GM04503 (cell line): ENCODE measurements at regions not wholly inside any gene's neighbourhood (a gene's known extent, or its start where the extent isn't known, plus 50 kb on each side); places are given as distances from the start of the nearest gene placed in this dataset.

ENCODE experiments used
- DNase-seq: peaks from one replicate; pipeline ENCODE4 v3.0.0-alpha.2; 2012; ENCODE audit warnings: low read depth

DNA sequence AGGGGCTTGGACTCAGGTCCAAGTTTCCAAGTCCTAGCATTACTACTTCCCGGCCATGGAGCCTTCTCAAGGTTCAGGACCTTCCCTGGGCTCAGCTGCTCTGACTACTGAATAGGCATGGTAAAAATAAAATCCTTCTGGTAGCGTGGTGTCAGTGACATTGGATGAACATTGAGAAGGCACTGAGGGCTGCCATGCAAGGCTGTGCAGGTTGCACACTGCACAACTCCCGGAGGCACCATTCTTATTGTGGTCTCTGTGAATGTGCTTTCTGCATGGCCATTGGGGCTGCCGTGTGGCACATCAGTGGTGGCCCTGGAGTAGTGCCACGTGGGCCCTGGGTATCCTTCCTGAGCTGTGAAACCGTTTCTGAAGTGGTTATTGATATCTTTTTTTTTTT lies 250.2 kb upstream of the CIBAR2 start:
- no peak for DNase-seq

DNA sequence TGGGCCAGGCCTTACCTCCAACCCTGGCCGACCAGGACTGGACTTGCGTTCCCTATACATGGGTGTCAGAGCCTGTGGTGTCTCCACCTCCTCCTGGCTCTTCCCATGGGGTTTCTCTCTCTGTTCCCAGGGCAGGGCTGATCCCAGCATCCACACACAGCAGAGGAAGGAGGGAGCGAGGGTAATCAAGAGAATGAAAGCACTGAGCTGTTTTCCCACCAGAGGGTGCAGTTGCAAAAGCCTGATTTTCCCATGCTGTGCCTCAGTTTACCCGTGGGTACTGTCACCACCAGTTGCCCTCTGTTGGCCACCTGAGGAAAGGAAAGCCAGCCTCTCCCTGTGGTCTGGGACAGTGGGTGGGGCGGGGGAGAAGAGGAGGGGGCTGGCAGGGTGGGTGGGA lies 249.7 kb upstream of the GSE1 start:
- no peak for DNase-seq

- DNase-seq: peak; percentile 83
Measured at GRCh38 chr16:85363881-85364280, 249.2 kb upstream of the GSE1 start.

- no peak for DNase-seq
Measured at GRCh38 chr16:85364323-85365040, 248.6 kb upstream of the GSE1 start.

DNA sequence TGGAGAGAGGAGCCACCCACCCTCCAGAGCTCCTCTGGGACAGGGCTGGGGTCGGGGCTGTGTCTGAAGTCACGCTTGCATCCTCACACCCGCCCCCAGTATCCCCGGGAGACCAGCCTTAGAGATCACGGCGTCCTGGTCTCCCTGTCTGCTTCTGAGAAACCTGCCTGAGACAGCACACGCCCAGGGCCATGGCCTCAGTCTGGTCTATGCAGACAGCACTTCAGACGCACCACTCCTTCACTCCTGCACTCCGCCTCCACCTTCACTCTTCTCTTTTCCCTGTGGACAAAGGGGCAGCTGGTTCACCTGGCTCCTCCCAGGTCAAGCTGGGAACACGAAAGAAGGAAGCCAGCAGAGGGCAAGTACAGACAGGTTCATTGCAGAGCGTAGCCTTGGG lies 248.0 kb upstream of the GSE1 start:
- no peak for DNase-seq

DNA sequence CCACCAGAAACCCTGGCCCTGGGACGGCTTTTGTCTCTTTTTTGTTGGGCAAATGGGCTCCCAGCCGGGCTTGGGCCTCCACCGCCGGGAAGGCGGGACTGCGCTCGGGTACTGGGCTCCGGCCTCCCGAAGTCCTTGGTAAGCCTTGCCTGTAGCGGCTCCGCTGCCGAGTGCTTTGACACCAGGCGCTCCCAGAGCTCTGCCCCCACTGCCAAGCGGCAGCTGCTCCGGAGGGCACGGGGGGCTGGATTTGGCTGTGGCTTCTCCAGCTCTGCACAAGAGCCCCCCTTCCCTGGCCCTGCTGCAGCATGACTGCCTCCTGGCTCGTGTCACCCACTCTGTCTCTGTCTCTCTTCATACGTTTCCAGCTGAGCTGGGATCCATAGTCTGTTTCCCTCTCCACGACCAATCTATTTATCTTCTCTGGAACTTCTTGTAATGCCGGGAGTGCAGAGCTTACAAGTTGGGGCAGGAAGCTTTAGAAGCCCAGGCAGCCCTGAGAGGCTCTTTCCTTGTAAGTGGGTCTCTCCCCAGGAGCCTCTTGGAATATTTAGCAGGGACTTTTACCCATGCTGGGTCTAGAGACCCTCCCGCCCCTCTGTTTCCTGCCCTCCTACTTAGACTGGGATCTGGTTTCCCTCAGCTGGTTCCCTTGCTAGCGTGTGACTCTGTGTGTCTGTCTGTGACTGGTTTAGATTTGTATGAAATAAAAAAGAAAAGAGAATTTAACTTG lies 246.9 kb upstream of the GSE1 start:
- no peak for DNase-seq

DNA sequence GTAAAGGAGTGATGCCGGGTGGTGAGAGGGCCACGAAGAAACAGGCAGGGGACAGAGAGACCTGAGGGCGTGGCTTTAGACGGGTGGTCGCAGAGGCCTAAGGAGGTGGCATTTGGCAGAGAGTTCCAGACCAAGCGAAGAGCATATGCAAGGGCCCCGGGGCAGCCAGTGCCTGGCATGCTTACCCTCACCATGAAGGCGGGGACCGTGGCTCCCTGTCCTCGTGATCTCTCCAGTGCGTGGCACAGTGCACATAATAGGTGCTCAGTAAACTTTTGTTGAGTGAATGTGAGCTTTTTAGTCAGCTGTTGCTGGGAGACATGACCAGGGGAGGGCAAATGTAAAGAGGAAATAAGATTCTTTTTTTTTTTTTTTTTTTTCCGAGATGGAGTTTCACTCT lies 245.6 kb upstream of the GSE1 start:
- DNase-seq: no peak

GRCh38 chr16:85369060-85369459 lies 244.1 kb upstream of the GSE1 start:
- DNase-seq: no peak

- DNase-seq: no peak
Measured at GRCh38 chr16:85369741-85370528, 243.2 kb upstream of the GSE1 start.

- no peak for DNase-seq
Measured at GRCh38 chr16:85370543-85370880, 242.6 kb upstream of the GSE1 start.

GRCh38 chr16:85370881-85371651 lies 242.1 kb upstream of the GSE1 start:
- DNase-seq: no peak

DNA sequence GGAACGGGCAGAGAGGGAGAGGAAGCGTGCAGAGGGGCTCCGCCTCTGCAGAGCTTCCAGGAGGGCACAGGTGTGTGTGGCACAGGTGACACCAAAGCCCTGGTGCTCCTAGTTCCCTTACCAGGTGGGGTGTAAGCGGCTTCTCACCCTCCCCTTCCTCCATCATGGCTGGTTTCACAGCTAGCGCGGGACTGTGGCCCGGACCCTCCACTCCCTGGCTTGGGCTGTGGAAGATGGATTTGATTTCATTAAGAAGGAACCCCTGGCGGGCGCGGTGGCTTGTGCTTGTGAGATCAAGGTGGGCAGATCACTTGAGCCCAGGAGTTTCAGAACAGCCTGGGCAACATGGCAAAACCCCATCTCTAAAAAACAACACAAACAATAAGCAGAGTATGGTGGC lies 241.2 kb upstream of the GSE1 start:
- DNase-seq: no peak

DNA sequence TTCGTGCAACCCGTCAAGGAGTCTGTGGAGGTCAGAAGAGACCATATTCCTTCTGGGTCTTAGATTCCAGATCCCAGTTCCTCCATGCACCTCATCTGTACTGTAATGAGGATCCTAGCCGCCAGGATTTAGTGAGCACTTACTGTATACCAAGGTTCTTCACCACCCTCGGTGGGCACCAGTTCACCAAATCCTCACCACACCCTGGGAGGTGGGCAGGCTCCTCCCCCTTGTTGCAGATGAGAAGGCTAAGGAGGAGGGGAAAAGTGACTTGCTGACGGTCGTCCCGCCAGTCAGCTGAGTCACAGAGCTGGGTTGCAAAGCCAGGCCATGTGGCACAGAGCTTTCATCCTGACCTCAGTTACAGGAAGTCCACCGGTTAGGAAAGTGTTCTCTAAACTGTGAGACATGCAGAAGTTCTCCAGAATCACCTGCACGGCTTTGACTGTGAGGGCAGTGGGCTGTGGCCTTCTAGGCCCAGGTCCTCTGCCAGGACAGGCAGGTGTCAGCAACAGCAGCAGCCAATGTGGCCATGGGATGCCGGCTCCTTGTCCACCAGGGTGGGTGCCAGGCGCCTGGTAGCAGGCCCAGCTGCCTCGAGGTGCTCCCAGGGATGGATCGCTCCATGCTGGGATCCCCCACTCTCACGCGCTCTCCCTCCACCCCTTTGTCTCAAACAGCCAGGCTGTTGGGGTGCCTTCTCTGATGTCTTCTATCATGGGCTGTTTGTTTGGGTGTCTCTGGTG lies 240.3 kb upstream of the GSE1 start:
- peak; percentile 61 for DNase-seq

DNA sequence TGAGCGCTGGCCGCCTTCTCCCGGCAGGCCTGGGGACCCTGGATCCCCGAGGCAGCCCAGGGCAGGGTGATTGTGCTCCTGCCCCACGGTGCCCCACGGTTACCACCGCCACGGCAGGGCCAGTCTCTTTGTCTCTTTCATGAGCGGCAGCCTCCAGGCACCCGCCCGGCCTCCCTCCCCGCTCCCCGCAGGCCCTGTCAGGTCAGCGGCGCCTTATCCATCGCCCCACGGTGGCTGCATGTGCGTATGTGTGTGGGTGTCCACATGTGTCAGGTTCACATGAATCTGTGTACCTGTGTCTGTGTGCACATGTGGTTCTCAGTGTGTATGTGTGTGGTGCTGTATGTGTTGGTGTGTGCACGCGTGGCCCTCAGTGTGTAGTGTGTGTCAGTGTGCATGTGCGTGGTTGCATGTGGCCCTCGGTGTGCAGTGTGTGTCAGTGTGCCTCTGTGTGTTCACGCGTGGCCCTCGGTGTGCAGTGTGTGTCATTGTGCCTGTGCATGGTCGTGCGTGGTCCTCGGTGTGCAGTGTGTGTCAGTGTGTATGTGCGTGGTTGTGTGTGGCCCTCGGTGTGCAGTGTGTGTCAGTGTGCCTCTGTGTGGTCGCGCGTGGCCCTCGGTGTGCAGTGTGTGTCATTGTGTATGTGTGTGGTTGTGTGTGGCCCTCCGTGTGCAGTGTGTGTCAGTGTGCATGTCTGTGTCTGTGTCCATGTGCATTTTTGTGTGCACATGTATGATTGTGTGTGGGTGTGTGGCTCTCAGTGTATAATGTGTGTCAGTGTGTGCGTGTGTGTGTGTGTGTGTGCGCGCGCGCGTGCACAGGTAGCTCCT lies 239.2 kb upstream of the GSE1 start:
- no peak for DNase-seq

DNA sequence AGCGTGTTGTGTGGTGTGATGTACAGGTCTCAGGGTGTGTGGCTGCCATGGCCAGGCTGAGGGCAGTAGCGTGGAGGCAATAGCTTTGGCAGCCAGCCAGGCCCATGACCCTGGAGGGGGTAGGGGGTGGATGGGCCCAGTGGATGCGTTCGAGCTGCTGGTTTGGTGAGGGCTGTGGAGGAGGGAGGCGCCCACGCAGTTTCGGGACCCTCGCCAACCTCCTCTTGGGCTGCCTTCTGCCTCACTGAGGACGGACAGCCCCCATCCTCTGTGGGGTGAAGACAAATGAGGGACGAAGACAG lies 238.6 kb upstream of the GSE1 start:
- no peak for DNase-seq

DNA sequence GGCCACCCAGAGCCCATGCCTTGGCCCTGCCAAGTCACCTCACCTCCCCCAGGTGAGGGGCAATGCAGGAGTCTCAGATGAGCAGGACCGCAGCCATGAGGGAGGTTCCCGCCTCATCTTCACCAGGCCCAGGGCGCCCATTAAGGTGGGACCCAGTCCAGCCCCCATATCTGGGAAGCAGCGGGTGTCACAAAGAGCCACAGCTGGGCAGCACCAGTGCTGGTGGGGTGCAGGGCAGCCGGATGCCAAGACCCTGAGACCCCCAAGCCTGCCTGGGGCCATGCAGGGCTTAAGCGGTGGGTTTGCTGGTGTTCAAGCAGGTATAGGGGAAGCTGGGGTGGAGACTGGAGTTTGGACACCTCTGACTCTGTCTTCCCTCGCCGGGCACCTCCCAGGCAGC lies 237.8 kb upstream of the GSE1 start:
- DNase-seq: no peak

DNA sequence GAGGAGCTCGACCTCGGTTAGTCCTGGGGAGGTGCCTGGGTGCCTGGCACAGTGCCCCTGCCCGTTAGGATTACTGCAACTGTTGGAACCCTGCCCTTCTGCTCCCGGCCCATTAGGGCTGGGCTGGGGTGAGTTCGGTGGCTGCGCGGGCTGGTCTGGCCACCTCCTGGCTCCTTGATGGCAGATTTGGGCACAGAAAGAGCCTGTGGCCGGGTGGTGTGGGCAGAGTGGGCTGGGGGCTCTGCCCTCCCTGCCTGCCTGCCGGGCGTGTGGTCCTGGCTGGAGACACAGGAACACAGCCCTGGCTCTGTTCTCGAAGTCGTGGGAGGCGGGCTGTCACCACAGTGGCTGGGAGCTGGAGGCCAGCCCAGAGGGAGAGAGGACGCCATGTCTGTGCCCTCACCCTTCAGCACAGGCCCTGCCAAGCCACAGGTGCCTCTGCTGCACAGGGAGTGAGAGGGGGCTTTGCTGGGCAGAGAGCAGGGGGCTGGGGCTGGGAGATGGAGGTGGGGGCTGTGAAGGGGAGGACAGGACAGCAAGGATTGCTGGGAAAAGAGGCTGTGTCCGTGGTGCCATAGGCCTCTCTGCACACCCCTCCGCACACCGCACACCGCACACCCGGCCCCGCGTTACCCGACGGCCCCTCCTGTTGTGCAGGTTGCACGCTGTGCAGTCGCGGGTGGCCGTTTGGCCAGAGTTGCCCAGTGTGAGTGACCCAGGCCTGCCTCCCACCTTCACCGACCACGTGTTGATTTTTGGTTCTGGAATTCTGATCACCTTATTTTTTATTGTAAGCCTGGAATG lies 236.6 kb upstream of the GSE1 start:
- DNase-seq: no peak

DNA sequence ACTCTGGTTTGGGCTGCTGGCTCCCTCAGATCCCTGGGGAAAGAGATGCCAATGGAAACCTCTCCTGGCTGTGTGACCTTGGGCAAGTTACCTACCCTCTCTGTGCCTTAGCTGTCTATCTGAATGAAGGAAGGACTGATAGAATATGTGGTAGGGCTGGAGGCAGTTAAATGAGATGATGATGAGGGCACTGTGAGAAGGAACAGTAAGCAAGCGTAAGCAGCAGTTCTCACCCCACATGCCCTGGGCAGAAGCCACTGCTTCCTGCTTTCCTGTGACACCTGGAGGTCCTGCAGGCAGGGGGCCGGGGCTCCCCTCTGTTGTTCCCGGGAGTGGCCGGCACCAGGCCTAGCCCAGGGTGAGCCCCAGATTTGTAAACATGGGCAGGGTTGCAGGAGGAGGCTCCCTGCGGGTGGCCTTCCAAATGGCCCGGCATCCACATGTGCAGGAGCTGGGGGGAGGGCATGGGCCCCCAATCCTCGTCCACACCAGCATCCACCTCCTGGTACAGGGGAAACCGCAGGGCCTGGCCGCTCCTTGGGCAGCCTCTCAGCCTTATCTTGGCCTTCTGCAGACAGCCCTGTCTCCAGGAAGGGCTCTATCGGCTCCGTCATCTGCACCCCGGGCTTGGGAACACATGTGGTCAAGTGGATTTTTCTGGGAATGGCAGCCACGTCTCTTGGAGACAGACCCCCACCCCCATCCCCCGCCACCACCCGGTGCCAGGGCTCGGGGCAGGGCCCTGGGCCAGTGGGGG lies 235.6 kb upstream of the GSE1 start:
- DNase-seq: no peak
